GM13976 (cell line): ENCODE measurements at regions not wholly inside any gene's neighbourhood (a gene's known extent, or its start where the extent isn't known, plus 50 kb on each side); places are given as distances from the start of the nearest gene placed in this dataset.

Experiments
- DNase-seq: peaks from one replicate; pipeline ENCODE4 v3.0.0; 2012; ENCODE audit warnings: low spot score
- CTCF ChIP-seq: IDR thresholded peaks from 2 replicates; pipeline ENCODE4 v1.5.1; 2012; ENCODE audit warnings: borderline replicate concordance, mild to moderate bottlenecking; ENCODE audit not compliant: insufficient read depth; ENCODE audit errors: extremely low read depth, missing control alignments, control extremely low read depth
- in situ Hi-C: fragments of 300-500 bp; cut with MboI; formaldehyde crosslinking; loops from one replicate; pipeline ENCODE4 v1.12.0; 2022; ENCODE audit warnings: low sequenced_read_pairs, mixed read lengths, inconsistent platforms; ENCODE audit not compliant: unreplicated experiment

- TF ChIP-seq CTCF = peak; percentile 87
- peak; percentile 64 for DNase-seq
- in situ Hi-C loops = no loop called here
These were observed 61.5 kb downstream of the TBXT start for GRCh38 chr6:166106076-166106686.

- DNase-seq = no peak
- in situ Hi-C loops = no loop called here
These were observed 62.1 kb downstream of the TBXT start for GRCh38 chr6:166105341-166106075.

GRCh38 chr6:166104872-166105271 is 62.8 kb downstream of the TBXT start:
- in situ Hi-C loops = loop anchor here (5.0 kb wide), 1 partner anchor 223 kb away; no protein-coding TSS in a partner anchor
- TF ChIP-seq CTCF = no peak
- no peak for DNase-seq

More at GRCh38 chr6:166105341-166106075, 62.1 kb downstream of the TBXT start:
- TF ChIP-seq CTCF = no peak

GRCh38 chr6:166104107-166104506 is 63.5 kb downstream of the TBXT start:
- in situ Hi-C loops = loop anchor here (5.0 kb wide), 1 partner anchor 222 kb away; no protein-coding TSS in a partner anchor
- DNase-seq = no peak
- no peak for TF ChIP-seq CTCF

GRCh38 chr6:166101819-166102419 is 65.7 kb downstream of the TBXT start:
- in situ Hi-C loops = loop anchor here (5.0 kb wide), 1 partner anchor 220 kb away; no protein-coding TSS in a partner anchor
- TF ChIP-seq CTCF = no peak
- no peak for DNase-seq

- TF ChIP-seq CTCF = peak; percentile 65
- peak; percentile 78 for DNase-seq
- in situ Hi-C loops = no loop called here
These were observed 69.6 kb downstream of the TBXT start for GRCh38 chr6:166097914-166098522.
